ENCODE measurements at regions not wholly inside any gene's neighbourhood (a gene's known extent, or its start where the extent isn't known, plus 50 kb on each side); places are given as distances from the start of the nearest gene placed in this dataset.

- no peak for DNase-seq (ENCODE audit: low read depth in 2 of 2)
Observed at GRCh38 chr7:33754933-33755928, 150.1 kb upstream of the BMPER start.

DNA sequence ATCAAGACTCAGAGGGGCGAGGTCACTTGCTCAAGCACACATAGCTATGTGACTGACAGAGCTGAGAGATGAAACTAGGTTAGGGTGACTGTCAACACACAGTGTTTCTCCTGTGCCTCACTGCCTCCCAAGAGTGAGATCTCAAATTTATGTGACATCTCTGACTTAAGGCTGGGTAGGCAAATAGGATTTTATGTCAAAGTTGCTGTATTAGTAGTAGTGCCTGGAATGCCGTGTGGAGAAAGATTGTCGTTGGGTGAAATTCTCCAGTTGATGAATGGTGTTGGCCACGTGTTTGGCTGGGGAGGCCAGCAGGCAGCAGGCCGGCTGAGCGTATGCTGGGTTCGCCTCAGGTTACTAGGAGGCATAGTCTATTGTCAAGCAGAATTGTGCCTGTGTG is 148.3 kb upstream of the BMPER start:
- DNase-seq (ENCODE audit: low read depth in 2 of 2), result no peak

DNA sequence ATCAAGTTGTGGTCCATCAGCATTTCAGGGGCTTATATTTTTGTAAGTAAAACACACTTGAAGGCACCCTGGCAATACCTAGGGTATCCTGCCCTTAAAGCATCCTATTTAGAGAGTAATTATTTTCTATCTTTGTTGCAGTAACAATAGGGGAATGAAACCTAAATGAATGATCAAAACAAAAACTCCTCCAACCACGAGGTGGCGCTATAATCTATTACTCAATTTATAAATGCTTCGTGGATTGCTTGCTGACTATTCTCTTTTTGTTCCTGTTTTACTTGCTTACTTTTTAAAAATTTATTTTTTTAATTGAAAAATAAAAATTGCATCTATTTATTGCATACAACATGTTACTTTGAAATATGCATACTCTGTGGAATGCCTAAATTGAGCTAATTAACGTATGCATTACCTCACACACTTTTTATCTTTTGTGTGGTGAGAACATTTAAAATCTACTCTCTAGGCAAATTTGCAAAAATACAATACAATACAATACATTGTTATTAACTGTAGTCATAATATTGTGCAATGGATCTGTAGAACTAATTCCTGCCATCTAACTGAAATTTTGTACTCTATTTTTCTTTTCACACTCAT is 147.7 kb upstream of the BMPER start:
- no peak for DNase-seq (ENCODE audit: low read depth in 2 of 2)

DNA sequence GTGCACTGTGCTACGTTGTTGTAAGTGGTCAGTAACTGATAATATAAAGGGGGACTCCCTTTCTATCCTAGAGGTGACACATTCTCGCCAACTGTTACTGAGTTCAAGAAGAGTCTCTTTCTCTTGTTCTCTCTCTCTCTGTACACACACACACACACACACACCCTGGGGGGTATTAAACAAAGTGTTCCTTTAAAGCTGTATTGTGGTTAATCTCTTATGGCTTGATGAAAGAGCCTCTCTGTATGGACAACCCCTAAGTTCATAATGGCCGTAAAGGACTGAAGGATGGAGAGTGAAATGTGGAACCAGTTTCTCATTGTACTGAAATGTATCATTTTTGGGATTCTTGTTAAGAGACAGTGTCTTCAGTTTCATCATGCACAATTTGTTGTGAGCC is 145.2 kb upstream of the BMPER start:
- no peak for DNase-seq (ENCODE audit: low read depth in 2 of 2)

- no peak for DNase-seq (ENCODE audit: low read depth in 2 of 2)
Observed at GRCh38 chr7:33760834-33761233, 144.5 kb upstream of the BMPER start.

DNA sequence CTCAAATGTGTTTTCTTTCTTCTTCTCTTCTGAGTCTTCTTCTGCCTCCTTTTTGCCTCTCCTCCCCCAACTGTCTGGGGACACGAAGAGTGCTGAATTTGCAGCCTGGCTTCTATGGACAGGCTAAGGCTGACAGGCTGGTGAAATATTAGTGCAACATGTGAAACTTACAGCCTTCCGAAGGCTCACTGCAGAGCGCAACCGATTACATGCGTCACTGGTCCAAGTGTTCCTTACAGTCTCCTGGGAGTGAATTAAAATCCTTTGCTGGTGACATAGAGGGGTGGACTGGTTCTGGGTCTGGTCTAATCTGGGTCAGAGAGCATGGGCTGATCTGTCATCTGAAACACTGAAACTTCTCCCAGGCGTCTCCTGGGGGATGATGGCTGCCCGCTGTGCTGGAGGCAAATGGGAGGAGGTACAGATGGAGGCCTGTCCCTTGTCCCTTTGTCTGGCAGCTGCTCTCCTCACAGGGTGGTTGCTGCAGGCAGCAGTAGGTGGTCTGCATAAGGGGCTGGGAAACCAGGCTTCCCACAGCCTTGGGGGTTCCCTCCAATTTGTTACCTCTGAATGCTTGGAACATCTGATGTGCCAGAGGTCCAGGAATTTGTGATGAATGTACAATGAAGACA is 143.8 kb upstream of the BMPER start:
- DNase-seq (ENCODE audit: low read depth in 2 of 2), result no peak

GRCh38 chr7:33762151-33762910 is 143.0 kb upstream of the BMPER start:
- no peak for DNase-seq (ENCODE audit: low read depth in 2 of 2)

DNA sequence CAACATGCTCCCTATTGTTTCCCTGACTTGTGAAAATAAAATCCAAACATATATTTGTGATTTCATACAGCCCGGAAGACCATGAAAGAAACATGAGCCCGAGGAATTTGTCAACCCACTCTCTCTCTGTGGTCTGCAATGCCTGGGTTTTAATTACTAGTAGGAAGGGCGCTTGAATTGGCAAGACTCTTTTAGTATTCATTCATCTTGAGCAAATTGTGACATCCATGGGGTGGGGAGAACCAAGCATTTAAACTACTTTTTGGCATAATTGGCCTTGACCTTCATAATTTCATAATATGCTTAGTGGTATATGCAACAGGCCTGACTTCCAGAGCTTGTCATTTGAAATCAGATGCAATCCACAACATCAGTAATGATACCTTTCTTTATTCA is 142.4 kb upstream of the BMPER start:
- no peak for DNase-seq (ENCODE audit: low read depth in 2 of 2)

GRCh38 chr7:33764752-33765451 is 140.4 kb upstream of the BMPER start:
- no peak for DNase-seq (ENCODE audit: low read depth in 2 of 2)

- no peak for DNase-seq (ENCODE audit: low read depth in 2 of 2)
Observed at GRCh38 chr7:33766405-33766804, 138.9 kb upstream of the BMPER start.

DNA sequence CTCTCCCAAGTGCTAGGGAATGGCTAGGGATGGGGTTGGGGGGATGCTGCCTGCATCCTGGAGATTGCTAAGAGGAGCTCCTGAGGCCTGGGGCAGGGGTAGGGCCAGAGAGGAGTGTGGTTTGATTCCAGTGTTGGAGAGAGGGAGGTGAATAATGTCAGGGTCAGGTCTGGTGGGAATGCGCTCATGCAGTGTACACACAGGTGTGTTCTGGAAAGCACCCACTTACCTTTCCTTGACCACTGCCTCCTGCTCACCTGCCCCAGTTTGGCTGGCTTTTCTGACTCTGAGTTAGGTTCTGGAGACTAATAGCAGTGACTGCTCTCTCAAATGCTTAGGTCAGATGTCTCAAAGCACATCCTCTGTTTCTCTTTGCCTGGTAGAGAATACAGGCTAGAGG is 135.4 kb upstream of the BMPER start:
- no peak for DNase-seq (ENCODE audit: low read depth in 2 of 2)

DNA sequence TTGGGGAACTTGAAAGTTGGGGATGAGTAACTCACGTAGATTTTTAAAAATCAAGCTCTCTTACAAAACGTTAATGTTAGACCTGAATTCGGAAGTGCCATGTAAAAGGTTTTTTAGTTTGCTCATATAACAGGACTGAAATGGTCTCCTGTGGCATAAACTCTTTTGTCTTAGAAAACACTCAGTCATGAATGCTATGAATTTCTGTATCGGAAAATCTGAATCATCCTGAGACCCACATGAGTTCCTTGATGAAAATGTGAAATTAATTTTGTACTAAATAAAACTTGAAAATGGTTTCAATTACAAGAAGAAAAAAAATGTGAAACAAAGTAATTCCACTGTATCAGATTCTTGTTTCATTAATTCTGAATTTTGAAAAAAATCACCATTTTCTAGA is 134.8 kb upstream of the BMPER start:
- no peak for DNase-seq (ENCODE audit: low read depth in 2 of 2)

GRCh38 chr7:33771422-33771821 is 133.9 kb upstream of the BMPER start:
- no peak for DNase-seq (ENCODE audit: low read depth in 2 of 2)

DNA sequence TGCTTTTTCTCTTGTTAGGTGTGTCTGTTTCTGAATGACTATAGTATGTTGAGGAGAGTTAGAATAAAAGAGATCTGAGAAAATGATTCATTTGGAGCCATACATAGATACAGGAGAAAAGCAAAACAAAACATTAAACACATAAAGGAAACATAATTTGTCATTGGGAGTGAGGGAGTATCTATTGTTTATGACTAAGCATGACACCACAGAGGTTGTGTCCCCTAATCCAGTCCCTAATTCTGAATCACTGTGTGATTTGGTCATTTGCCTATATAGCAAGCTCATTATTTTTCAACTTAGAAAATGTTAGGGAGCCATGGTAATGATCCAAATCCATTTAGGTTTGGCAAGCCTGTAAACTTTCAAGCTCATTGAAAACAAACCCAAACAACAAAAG is 132.3 kb upstream of the BMPER start:
- DNase-seq (ENCODE audit: low read depth in 2 of 2), result no peak

DNA sequence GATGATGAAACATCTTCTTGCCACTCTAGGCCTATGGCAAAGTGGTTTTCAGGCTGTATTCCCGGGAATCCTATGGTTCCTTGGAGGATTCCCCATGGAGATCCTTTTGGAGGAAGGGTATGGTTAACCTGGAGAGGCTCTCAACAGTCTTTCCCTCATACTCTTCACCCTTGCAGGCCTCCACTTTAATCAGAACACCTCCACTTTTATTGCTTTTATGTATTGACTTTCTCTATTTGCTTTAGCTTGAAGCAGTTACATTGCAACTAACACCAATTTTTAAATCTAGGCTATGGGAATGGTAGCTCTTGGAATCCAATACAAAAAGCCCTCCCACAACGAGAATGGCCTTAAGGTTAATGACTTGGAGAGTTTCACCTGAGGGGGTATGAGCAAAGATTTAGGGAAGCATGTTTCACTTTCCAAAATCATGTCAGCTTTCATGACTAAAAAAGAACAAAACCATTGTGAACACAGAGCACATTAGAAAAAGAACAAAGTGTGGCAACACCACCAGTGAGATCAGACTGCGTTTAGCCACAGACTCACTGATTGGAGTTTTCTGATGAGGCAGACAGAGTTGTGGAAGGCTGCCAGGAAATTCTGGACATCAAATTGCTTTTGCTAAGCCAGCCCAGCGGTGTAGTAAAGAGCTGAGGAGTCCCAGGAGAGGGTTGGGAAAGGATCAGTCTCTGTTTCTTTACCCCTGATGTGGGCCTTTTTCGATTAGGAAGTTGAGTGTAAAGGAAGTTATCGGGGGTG is 130.4 kb upstream of the BMPER start:
- peak; percentile 87 for DNase-seq (ENCODE audit: low read depth in 2 of 2)

GRCh38 chr7:33775790-33776189 is 129.5 kb upstream of the BMPER start:
- no peak for DNase-seq (ENCODE audit: low read depth in 2 of 2)

DNA sequence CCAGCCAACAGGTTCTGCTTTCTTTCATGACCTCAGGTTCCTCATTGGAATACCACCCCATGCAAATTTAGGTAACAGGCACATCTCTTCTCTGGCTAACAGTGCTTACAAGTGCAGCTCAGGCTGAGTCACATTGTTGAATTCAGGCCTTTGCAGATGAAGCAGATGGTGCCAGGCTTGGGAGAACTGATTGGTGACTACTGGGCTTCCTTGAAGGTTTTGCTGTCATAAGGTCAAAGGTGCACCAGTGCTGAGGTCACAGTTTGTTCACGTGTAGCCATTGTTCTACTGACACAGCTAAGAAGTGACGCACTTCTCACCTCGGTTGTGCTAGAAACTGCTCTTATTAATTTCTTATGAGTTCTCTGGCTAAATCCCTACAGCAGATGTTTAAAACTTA is 128.6 kb upstream of the BMPER start:
- no peak for DNase-seq (ENCODE audit: low read depth in 2 of 2)

GRCh38 chr7:33778195-33778594 is 127.1 kb upstream of the BMPER start:
- DNase-seq (ENCODE audit: low read depth in 2 of 2), result no peak

DNA sequence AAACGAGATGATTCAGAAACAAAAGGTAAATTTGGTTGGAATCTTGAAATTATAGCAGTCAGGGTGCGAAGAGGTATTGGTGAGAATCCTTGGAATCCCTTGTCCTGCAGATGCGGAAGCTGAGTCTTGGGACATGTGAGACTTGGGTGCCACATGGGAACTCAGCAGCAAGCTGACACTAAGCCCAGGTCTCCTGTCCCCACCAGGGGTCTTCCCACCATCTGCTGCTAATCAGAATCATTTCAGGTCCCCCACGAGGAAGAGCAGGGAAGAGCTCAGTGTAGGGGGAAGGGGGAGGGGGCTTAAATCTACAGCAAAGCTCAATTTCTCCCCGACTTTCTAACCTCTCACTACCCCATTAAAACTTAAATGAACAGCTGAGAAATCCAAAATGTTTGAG is 126.1 kb upstream of the BMPER start:
- DNase-seq (ENCODE audit: low read depth in 2 of 2), result no peak

GRCh38 chr7:33781167-33781566 is 124.2 kb upstream of the BMPER start:
- DNase-seq (ENCODE audit: low read depth in 2 of 2), result no peak

DNA sequence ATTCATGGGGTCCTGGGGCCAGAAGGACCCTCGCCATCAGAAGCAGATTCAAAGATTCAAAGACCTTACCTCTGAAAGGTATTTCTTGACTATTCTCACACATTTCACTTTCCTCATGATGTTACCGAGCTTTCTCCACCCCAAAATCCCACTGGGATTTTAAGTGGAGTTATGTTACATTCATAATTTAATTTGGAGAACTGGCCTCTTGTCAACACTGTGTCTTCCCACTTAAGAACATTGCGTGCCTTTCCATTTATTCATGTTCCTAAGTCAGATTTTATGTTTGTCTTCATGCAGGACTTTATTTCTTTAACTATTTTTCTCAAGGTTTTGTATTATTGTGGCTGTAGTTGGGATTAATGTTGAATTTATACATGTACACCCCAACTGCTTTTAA is 123.5 kb upstream of the BMPER start:
- DNase-seq (ENCODE audit: low read depth in 2 of 2), result no peak
